ENCODE measurements at regions not wholly inside any gene's neighbourhood (a gene's known extent, or its start where the extent isn't known, plus 50 kb on each side); places are given as distances from the start of the nearest gene placed in this dataset.

- Mint-ChIP-seq H3K4me3 (no peak overlapping the region), H3K27ac (no peak overlapping the region), H3K36me3 (ENCODE audit: low read depth) (no peaks in the 10 kb centered on the region), H3K27me3 (peaks cover 5% of the 10 kb centered on the region), H3K4me1 (peaks cover 10% of the 10 kb centered on the region), H3K9me3 (ENCODE audit: low read depth) (no peaks in the 10 kb centered on the region)
- ATAC-seq (no peak), DNase-seq (no peak)
- ChIA-PET CTCF (no interaction called here), POLR2A (no interaction called here)
- intact Hi-C loops (cut with DNase I, micrococcal nuclease) = no loop called here
Measured at GRCh38 chr10:8768341-8768740, 713.9 kb downstream of the GATA3 start.

- ChIA-PET POLR2A (no interaction called here), CTCF (no interaction called here)
- no peaks in the 10 kb centered on the region for H3K9me3 Mint-ChIP-seq (ENCODE audit: low read depth)
- ATAC-seq = no peak
- no peaks in the 10 kb centered on the region for H3K36me3 Mint-ChIP-seq (ENCODE audit: low read depth)
- no peak overlapping the region for H3K27ac Mint-ChIP-seq
- H3K4me3 Mint-ChIP-seq = no peak overlapping the region
- DNase-seq = no peak
- intact Hi-C loops (cut with DNase I, micrococcal nuclease) = no loop called here
- peaks cover 3% of the 10 kb centered on the region for H3K27me3 Mint-ChIP-seq
- peaks cover 10% of the 10 kb centered on the region for H3K4me1 Mint-ChIP-seq
Measured at GRCh38 chr10:8768852-8769251, 714.4 kb downstream of the GATA3 start.

GRCh38 chr10:8776926-8777622, 722.6 kb downstream of the GATA3 start:
- H3K4me1 Mint-ChIP-seq = peaks cover 28% of the 10 kb centered on the region
- POLR2A ChIA-PET = no interaction called here
- DNase-seq = no peak
- no peak for ATAC-seq
- H3K27me3 Mint-ChIP-seq = no peaks in the 10 kb centered on the region
- no peak overlapping the region for H3K4me3 Mint-ChIP-seq
- H3K27ac Mint-ChIP-seq = peak overlapping the region; percentile 13
- intact Hi-C loops (cut with DNase I, micrococcal nuclease) = no loop called here
- H3K36me3 Mint-ChIP-seq (ENCODE audit: low read depth) = no peaks in the 10 kb centered on the region
- H3K9me3 Mint-ChIP-seq (ENCODE audit: low read depth) = no peaks in the 10 kb centered on the region
- CTCF ChIA-PET = no interaction called here

- no peak overlapping the region for H3K27ac Mint-ChIP-seq
- intact Hi-C loops (cut with DNase I, micrococcal nuclease) = no loop called here
- H3K27me3 Mint-ChIP-seq = peaks cover 2% of the 10 kb centered on the region
- DNase-seq (no peak), ATAC-seq (peak; percentile 51)
- H3K9me3 Mint-ChIP-seq (ENCODE audit: low read depth) = no peaks in the 10 kb centered on the region
- no peak overlapping the region for H3K4me3 Mint-ChIP-seq
- POLR2A ChIA-PET = no interaction called here
- CTCF ChIA-PET = interaction anchor here (0.6 kb wide), 1 partner anchor 164 kb away, joined by 3 read pairs; no protein-coding TSS in a partner anchor
- no peaks in the 10 kb centered on the region for H3K36me3 Mint-ChIP-seq (ENCODE audit: low read depth)
- H3K4me1 Mint-ChIP-seq = peaks cover 24% of the 10 kb centered on the region
Measured at GRCh38 chr10:8778713-8779112, 724.2 kb downstream of the GATA3 start.

GRCh38 chr10:8787649-8788048, 733.2 kb downstream of the GATA3 start:
- intact Hi-C loops (cut with DNase I, micrococcal nuclease) = no loop called here

GRCh38 chr10:8790390-8790789, 735.9 kb downstream of the GATA3 start:
- CTCF ChIA-PET = no interaction called here
- no peak overlapping the region for H3K27ac Mint-ChIP-seq
- no peak overlapping the region for H3K4me3 Mint-ChIP-seq
- peaks cover 22% of the 10 kb centered on the region for H3K9me3 Mint-ChIP-seq (ENCODE audit: low read depth)
- peaks cover 3% of the 10 kb centered on the region for H3K27me3 Mint-ChIP-seq
- H3K36me3 Mint-ChIP-seq (ENCODE audit: low read depth) = peaks cover 3% of the 10 kb centered on the region
- no peak for ATAC-seq
- peaks cover 10% of the 10 kb centered on the region for H3K4me1 Mint-ChIP-seq
- POLR2A ChIA-PET = interaction anchor here (0.6 kb wide), 1 partner anchor 545 kb away, joined by 3 read pairs; no protein-coding TSS in a partner anchor
- intact Hi-C loops (cut with DNase I, micrococcal nuclease) = no loop called here
- no peak for DNase-seq

More at GRCh38 chr10:8787649-8788048, 733.2 kb downstream of the GATA3 start:
- Mint-ChIP-seq H3K27ac (no peak overlapping the region), H3K36me3 (ENCODE audit: low read depth) (peaks cover 2% of the 10 kb centered on the region), H3K4me1 (no peaks in the 10 kb centered on the region), H3K27me3 (peaks cover 6% of the 10 kb centered on the region), H3K4me3 (no peak overlapping the region), H3K9me3 (ENCODE audit: low read depth) (peaks cover 18% of the 10 kb centered on the region)
- ChIA-PET POLR2A (no interaction called here), CTCF (no interaction called here)
- DNase-seq (no peak), ATAC-seq (no peak)

GRCh38 chr10:8794860-8795259, 740.4 kb downstream of the GATA3 start:
- DNase-seq (no peak), ATAC-seq (no peak)
- peaks cover 13% of the 10 kb centered on the region for H3K4me1 Mint-ChIP-seq
- no peak overlapping the region for H3K4me3 Mint-ChIP-seq
- no peak overlapping the region for H3K27ac Mint-ChIP-seq
- H3K36me3 Mint-ChIP-seq (ENCODE audit: low read depth) = peaks cover 1% of the 10 kb centered on the region
- peaks cover 2% of the 10 kb centered on the region for H3K27me3 Mint-ChIP-seq
- peaks cover 5% of the 10 kb centered on the region for H3K9me3 Mint-ChIP-seq (ENCODE audit: low read depth)
- ChIA-PET POLR2A (no interaction called here), CTCF (no interaction called here)
- intact Hi-C loops (cut with DNase I, micrococcal nuclease) = no loop called here

GRCh38 chr10:8800426-8800825, 745.9 kb downstream of the GATA3 start:
- Mint-ChIP-seq H3K36me3 (ENCODE audit: low read depth) (no peaks in the 10 kb centered on the region), H3K4me3 (no peak overlapping the region), H3K27ac (no peak overlapping the region), H3K9me3 (ENCODE audit: low read depth) (no peaks in the 10 kb centered on the region), H3K4me1 (peaks cover 11% of the 10 kb centered on the region), H3K27me3 (peaks cover 2% of the 10 kb centered on the region)
- POLR2A ChIA-PET = no interaction called here
- peak; percentile 9 for DNase-seq
- intact Hi-C loops (cut with DNase I, micrococcal nuclease) = no loop called here
- CTCF ChIA-PET = no interaction called here
- ATAC-seq = peak; percentile 53

GRCh38 chr10:8803992-8804391, 749.5 kb downstream of the GATA3 start:
- Mint-ChIP-seq H3K27me3 (peaks cover 2% of the 10 kb centered on the region), H3K27ac (no peak overlapping the region), H3K9me3 (ENCODE audit: low read depth) (peaks cover 2% of the 10 kb centered on the region), H3K4me1 (peaks cover 9% of the 10 kb centered on the region), H3K4me3 (no peak overlapping the region), H3K36me3 (ENCODE audit: low read depth) (peaks cover 2% of the 10 kb centered on the region)
- ChIA-PET CTCF (no interaction called here), POLR2A (no interaction called here)
- DNase-seq (no peak), ATAC-seq (no peak)
- intact Hi-C loops (cut with DNase I, micrococcal nuclease) = no loop called here

- POLR2A ChIA-PET = no interaction called here
- Mint-ChIP-seq H3K9me3 (ENCODE audit: low read depth) (peaks cover 6% of the 10 kb centered on the region), H3K4me3 (no peak overlapping the region), H3K36me3 (ENCODE audit: low read depth) (peaks cover 2% of the 10 kb centered on the region), H3K27ac (no peak overlapping the region), H3K27me3 (no peaks in the 10 kb centered on the region), H3K4me1 (no peaks in the 10 kb centered on the region)
- CTCF ChIA-PET = interaction anchor here (0.9 kb wide), 1 partner anchor 13 kb away, joined by 3 read pairs; no protein-coding TSS in a partner anchor
- intact Hi-C loops (cut with DNase I, micrococcal nuclease) = no loop called here
- DNase-seq (no peak), ATAC-seq (no peak)
Measured at GRCh38 chr10:8810677-8811076, 756.2 kb downstream of the GATA3 start.

- Mint-ChIP-seq H3K9me3 (ENCODE audit: low read depth) (peaks cover 6% of the 10 kb centered on the region), H3K27ac (no peak overlapping the region), H3K4me1 (no peaks in the 10 kb centered on the region), H3K36me3 (ENCODE audit: low read depth) (peaks cover 2% of the 10 kb centered on the region), H3K27me3 (peaks cover 2% of the 10 kb centered on the region), H3K4me3 (no peak overlapping the region)
- POLR2A ChIA-PET = no interaction called here
- intact Hi-C loops (cut with DNase I, micrococcal nuclease) = no loop called here
- CTCF ChIA-PET = interaction anchor here (0.9 kb wide), 1 partner anchor 12 kb away, joined by 3 read pairs; no protein-coding TSS in a partner anchor
- ATAC-seq (no peak), DNase-seq (no peak)
Measured at GRCh38 chr10:8811201-8811600, 756.7 kb downstream of the GATA3 start.

- DNase-seq (no peak), ATAC-seq (no peak)
- POLR2A ChIA-PET = no interaction called here
- H3K4me1 Mint-ChIP-seq = no peaks in the 10 kb centered on the region
- CTCF ChIA-PET = no interaction called here
- no peak overlapping the region for H3K4me3 Mint-ChIP-seq
- peaks cover 2% of the 10 kb centered on the region for H3K27me3 Mint-ChIP-seq
- no peaks in the 10 kb centered on the region for H3K36me3 Mint-ChIP-seq (ENCODE audit: low read depth)
- peaks cover 2% of the 10 kb centered on the region for H3K9me3 Mint-ChIP-seq (ENCODE audit: low read depth)
- intact Hi-C loops (cut with DNase I, micrococcal nuclease) = no loop called here
- H3K27ac Mint-ChIP-seq = no peak overlapping the region
Measured at GRCh38 chr10:8815969-8816368, 761.5 kb downstream of the GATA3 start.
